NCI-H2171 treated with DMSO at 0.1 percent for 48 hours (cell line): ENCODE measurements at regions not wholly inside any gene's neighbourhood (a gene's known extent, or its start where the extent isn't known, plus 50 kb on each side); places are given as distances from the start of the nearest gene placed in this dataset.

Experiments
- DNase-seq: peaks from one replicate; lab custom pipeline; 2025; lab: John Stamatoyannopoulos, UW

- DNase-seq: no peak
Observed at GRCh38 chr2:76318848-76319360, 608.2 kb upstream of the GCFC2 start.

- no peak for DNase-seq
Observed at GRCh38 chr2:76316691-76317090, 606.0 kb upstream of the GCFC2 start.

GRCh38 chr2:76314271-76315020 lies 603.7 kb upstream of the GCFC2 start:
- no peak for DNase-seq

GRCh38 chr2:76312236-76312635 lies 601.5 kb upstream of the GCFC2 start:
- no peak for DNase-seq

GRCh38 chr2:76311728-76312127 lies 601.0 kb upstream of the GCFC2 start:
- no peak for DNase-seq

GRCh38 chr2:76310894-76311633 lies 600.3 kb upstream of the GCFC2 start:
- peak; percentile 28 for DNase-seq

- no peak for DNase-seq
Observed at GRCh38 chr2:76307495-76307894, 596.8 kb upstream of the GCFC2 start.

GRCh38 chr2:76298041-76298440 lies 587.3 kb upstream of the GCFC2 start:
- no peak for DNase-seq

- DNase-seq: no peak
Observed at GRCh38 chr2:76296438-76296837, 585.7 kb upstream of the GCFC2 start.

- no peak for DNase-seq
Observed at GRCh38 chr2:76295762-76296161, 585.0 kb upstream of the GCFC2 start.

- no peak for DNase-seq
Observed at GRCh38 chr2:76288598-76288997, 577.9 kb upstream of the GCFC2 start.

- DNase-seq: no peak
Observed at GRCh38 chr2:76288146-76288545, 577.4 kb upstream of the GCFC2 start.

- no peak for DNase-seq
Observed at GRCh38 chr2:76283350-76283749, 572.6 kb upstream of the GCFC2 start.

GRCh38 chr2:76281156-76281841 lies 570.6 kb upstream of the GCFC2 start:
- peak; percentile 27 for DNase-seq

- no peak for DNase-seq
Observed at GRCh38 chr2:76280686-76281085, 570.0 kb upstream of the GCFC2 start.

GRCh38 chr2:76279142-76279541 lies 568.4 kb upstream of the GCFC2 start:
- no peak for DNase-seq

- no peak for DNase-seq
Observed at GRCh38 chr2:76275788-76276187, 565.1 kb upstream of the GCFC2 start.

- DNase-seq: no peak
Observed at GRCh38 chr2:76274676-76275075, 564.0 kb upstream of the GCFC2 start.

GRCh38 chr2:76274160-76274559 lies 563.4 kb upstream of the GCFC2 start:
- DNase-seq: no peak

- no peak for DNase-seq
Observed at GRCh38 chr2:76270096-76270710, 559.5 kb upstream of the GCFC2 start.

GRCh38 chr2:76268902-76269620 lies 558.3 kb upstream of the GCFC2 start:
- peak; percentile 34 for DNase-seq

- DNase-seq: no peak
Observed at GRCh38 chr2:76268484-76268883, 557.8 kb upstream of the GCFC2 start.
